ELR (cell line): ENCODE measurements at regions not wholly inside any gene's neighbourhood (a gene's known extent, or its start where the extent isn't known, plus 50 kb on each side); places are given as distances from the start of the nearest gene placed in this dataset.

ENCODE experiments used
- DNase-seq: peaks from one replicate; pipeline ENCODE4 v3.0.0-alpha.2; 2015; ENCODE audit warnings: low read depth

- no peak for DNase-seq
Measured at GRCh38 chr22:47772864-47773263, 1010.4 kb downstream of the TBC1D22A start.

DNA sequence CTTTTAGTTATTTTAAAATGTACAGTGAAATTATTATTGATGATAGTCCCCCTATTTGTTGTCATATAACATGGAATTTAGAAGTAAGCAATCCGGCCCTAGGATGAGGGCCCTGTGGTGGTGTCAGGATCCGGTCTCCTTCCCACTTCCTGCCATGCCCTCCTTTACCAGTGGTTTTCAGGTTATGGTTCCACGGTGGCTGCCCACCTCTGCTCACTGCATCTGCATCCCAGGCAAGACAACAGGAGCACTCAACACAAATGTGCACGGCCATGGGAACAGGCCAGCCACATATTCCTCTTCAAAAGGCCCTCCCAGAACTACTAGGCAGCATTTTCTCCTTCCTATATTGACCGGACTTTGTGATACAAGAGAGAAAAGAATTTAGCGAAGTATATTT lies 1007.2 kb downstream of the TBC1D22A start:
- no peak for DNase-seq

DNA sequence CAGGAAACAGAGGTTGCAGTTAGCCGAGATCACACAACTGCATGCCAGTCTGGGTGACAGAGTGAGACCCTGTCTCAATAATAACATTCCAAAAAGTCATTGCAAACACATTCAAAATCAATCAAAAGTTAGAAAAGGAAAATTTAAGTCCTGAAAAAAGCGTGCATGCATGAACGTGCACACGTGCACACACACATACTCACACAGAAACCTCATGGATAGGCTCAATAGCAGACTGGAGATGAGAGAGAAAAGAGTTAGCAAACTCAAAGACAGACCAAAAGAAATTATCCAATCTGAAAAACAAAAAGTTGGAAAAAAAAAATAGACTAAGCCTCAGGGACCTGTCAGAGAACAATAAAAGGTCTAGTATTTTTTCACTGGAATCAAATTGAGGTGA lies 1005.6 kb downstream of the TBC1D22A start:
- DNase-seq: no peak

DNA sequence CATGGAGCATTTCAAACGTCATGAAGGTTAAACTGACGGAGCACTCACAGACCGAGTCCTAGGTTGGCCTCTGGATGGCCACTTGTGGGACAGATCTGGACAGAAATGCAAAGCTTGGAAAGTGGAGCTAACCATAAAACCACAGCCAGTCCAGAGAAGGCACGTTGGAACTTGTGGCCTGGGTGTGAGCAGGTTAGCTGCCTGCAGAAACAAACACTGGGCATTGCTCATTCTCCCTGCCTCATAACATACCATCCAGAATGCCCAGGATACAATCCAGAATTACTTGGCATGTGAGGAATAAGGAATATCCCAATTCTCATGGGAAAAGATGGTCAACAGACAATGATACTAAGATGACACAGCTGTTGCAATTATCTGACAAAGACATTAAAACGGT lies 1005.0 kb downstream of the TBC1D22A start:
- DNase-seq: no peak

GRCh38 chr22:47765757-47766156 lies 1003.3 kb downstream of the TBC1D22A start:
- DNase-seq: no peak

DNA sequence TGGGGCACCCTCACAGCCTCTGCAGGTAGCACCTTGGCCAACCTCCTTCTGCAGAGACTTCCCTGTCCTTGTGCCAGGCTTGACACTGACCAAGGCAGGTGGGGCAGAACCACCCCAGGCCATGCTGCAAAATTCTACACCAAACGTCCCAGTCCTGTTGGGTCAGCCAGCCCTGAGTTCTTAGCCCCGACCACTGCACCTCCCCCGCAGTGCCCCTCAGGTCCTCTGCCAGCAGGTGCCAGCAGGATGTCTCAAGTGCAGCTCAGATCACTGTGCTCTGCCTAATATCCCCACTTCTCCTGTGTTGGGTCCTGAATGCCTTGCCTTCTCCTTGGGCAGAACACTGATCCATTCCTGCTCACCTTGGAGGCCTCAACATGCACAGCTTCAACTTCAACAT lies 999.7 kb downstream of the TBC1D22A start:
- no peak for DNase-seq

- DNase-seq: no peak
Measured at GRCh38 chr22:47759909-47760308, 997.5 kb downstream of the TBC1D22A start.

DNA sequence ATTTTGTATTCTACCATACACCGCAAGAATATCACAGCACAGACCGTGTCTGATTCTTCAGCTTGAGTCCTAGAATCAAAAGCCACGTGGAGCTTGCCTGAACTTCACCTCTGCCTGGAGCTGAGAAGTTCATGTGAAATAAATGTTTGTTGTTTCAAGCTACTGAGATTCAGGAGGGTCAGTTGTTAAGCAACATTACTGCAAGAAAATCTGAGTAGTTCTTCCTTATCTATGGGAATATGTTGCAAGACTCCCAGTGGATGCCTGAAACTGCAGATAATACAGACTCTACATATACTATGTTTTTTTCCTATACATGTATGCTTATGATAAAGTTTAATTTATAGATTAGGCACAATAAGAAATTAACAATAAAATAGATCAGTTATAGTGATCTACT lies 995.3 kb downstream of the TBC1D22A start:
- DNase-seq: no peak

DNA sequence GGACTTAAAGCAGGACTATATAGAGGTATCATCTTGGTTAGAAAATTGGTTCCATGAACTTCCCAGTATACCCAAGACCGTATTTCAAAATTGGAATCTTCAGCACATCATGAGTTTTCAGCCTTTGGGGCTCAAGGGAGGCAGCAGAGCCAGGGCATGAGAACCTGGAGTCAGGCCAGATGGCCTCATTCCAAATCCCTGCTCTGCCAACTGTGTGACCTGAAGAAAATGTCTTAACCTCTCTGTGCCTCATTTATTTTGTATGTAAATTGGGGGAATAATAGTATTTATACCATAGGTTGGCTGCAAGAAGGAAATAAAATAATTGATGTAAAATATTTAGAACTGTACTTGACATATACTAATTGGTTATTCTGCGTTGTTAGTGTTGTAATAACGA lies 987.6 kb downstream of the TBC1D22A start:
- DNase-seq: no peak

DNA sequence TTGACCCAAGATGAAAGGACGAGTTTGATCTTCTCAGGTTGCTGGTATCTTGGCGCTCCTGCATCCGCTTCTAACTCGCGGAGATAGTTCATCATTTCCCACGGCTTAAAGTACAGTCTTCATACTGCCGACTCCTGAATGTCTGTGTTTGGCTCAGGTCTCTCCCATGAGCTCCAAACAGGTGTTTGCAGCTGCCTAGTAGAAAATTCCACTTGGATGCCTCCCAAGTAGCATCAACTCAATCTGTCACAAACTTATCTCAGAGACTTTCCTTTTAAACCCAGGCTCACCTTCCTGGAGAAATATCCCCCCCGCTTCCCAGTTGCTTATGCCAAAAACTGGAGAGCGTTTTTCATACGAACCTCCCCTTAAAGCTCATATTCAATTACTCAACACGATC lies 986.5 kb downstream of the TBC1D22A start:
- DNase-seq: no peak

GRCh38 chr22:47748271-47748670 lies 985.8 kb downstream of the TBC1D22A start:
- DNase-seq: no peak

GRCh38 chr22:47740109-47740805 lies 977.8 kb downstream of the TBC1D22A start:
- no peak for DNase-seq

DNA sequence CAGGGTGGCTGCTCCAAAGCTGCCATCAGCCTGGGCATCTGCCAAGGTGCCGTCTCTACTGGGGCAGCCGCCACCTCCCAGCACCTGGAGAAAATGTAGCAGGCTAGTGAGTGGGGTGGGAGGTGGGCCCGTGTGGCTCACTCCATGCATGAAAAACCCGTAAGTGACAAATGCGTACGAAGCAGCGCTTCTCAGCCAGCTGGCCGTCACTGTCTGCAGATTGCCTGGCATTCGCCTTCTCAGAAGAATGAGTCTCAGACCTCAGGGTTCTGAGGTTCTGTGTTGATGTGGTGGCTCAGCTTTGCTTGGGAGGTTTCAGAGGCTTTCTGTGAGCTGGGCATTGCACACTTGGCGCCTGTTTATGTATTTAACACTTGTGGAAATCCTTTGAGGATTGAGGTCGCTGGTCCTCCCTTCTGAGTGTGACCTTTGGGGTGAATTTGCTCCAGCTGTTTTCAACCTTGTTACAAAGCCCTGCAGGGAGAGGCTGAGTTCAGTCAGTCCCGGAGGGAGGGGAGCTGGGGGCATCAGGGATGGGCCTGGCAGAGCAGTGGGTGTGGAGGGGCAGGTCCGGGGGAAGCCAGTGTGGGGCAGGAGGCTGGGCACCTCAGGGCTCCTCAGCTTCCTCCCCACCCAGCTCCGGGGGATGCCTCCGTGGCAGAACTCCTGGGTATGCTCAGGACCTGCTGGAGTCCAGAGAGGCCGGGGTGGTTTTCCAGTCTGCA lies 977.0 kb downstream of the TBC1D22A start:
- no peak for DNase-seq

GRCh38 chr22:47738472-47739013 lies 976.1 kb downstream of the TBC1D22A start:
- no peak for DNase-seq

- DNase-seq: no peak
Measured at GRCh38 chr22:47736186-47737034, 974.0 kb downstream of the TBC1D22A start.

DNA sequence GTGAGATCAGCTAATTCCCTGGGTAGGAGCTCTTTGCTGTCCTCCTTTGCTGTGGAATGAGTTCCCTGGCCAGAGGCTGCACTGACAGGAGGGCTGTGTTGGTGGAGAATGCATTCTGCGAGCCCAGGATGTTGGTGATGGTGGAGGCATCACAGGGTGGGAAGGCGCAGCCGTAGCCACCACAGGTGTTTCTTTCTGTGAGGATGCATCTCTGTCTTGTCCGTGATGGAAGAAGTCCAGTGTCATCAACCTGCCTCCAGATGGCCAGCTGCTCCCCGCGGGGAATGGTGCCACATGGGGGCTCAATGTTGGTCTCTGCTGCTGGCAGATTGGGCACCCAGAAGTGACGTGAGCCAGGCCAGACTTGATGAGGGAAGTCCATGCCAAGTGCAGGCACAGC lies 972.1 kb downstream of the TBC1D22A start:
- no peak for DNase-seq

DNA sequence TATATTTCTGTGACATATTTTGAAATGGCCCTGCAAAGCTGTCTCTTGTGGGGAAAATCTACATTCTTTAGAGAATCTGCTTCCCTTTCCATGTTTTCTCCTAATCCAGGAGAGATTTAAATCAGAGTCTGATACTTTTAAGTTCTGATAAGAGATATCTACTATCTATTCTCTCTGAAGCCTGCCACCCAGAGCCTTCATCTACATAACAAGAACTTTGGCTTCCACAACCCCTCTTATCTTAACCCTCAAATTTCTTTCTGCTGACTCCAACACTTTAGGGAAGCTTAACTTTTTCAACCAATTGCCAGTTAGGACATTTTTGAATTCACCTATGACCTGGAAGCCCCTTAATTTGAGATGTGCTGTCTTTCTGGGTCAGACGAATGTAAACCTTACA lies 965.2 kb downstream of the TBC1D22A start:
- DNase-seq: no peak

DNA sequence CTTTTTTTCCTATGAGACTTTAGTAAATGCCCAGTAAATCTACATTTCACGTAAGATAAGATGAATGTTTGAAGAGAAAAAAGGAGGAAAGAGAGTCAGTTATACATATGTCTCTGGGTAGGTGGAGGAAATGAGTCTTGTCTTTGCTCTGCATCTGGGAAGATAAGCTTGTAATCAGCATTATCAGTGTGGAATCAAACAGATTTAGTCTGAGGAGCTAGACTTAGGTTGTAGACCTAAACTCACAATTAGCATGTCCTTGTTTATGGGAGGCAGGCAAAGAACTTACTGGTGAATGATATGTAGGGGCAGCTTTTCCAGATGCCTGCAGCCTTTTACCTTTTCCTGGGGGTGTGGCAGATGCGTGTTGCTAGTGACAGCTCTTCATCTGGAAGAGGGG lies 962.3 kb downstream of the TBC1D22A start:
- no peak for DNase-seq

GRCh38 chr22:47724030-47724429 lies 961.6 kb downstream of the TBC1D22A start:
- DNase-seq: no peak

DNA sequence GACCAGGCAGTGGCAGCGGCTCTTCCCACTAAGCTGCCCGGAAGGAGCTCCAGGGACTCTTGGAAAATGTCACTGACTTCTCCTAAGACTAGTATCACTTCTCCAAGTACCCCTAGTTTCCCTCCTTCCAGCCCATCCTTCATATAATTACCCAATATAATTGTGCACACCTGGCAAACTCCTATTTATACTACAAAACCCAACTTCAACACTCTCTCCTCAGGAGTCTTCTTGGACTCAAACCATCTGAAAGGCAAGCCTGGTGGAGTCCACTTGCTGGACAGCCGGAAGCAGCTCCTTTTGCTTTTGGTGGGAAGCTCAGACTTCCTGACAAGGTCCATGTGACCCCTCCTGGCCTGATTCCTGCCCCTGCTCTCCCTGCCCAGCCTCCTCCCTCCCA lies 955.9 kb downstream of the TBC1D22A start:
- DNase-seq: no peak

GRCh38 chr22:47716890-47717615 lies 954.6 kb downstream of the TBC1D22A start:
- DNase-seq: no peak
